Frontal cortex (tissue), 3 donors: ENCODE measurements at regions not wholly inside any gene's neighbourhood (a gene's known extent, or its start where the extent isn't known, plus 50 kb on each side); places are given as distances from the start of the nearest gene placed in this dataset.
"Not testable (repeated sequence)": the region's sequence is repeated elsewhere in the genome, so short reads cannot be mapped to it uniquely, and the experiment has no call there.

ENCODE experiments used
- DNase-seq, 2 donors: peaks; one replicate each; pipeline ENCODE4 v3.0.0; 2012; ENCODE audit warnings: low spot score in 2 of 2
- FAIRE-seq: peaks from 2 replicates; lab custom pipeline; 2012; peaks lifted over from hg19 to GRCh38; lab: Jason Lieb, UNC
- donor health status: control.
- donor health status: control.
- donor health status: control.

- no peak for FAIRE-seq
- no peak for DNase-seq
These were observed 1008.4 kb downstream of the SLC6A15 start for GRCh38 chr12:83904175-83904574.

- DNase-seq, result no peak
- no peak for FAIRE-seq
These were observed 1016.2 kb downstream of the SLC6A15 start for GRCh38 chr12:83896416-83896815.

GRCh38 chr12:83893101-83893500, 1019.5 kb downstream of the SLC6A15 start:
- no peak for FAIRE-seq
- no peak for DNase-seq

- DNase-seq (no peak), FAIRE-seq (no peak)
These were observed 1022.9 kb downstream of the SLC6A15 start for GRCh38 chr12:83889745-83890144.

GRCh38 chr12:83886479-83886878, 1026.1 kb downstream of the SLC6A15 start:
- DNase-seq (no peak), FAIRE-seq (no peak)

GRCh38 chr12:83870921-83871599, 1041.5 kb downstream of the SLC6A15 start:
- not testable (repeated sequence) for DNase-seq, FAIRE-seq

- DNase-seq (no peak), FAIRE-seq (no peak)
These were observed 1046.1 kb downstream of the SLC6A15 start for GRCh38 chr12:83866477-83866876.

- FAIRE-seq, result no peak
These were observed 1047.2 kb downstream of the SLC6A15 start for GRCh38 chr12:83865431-83865830.

GRCh38 chr12:83864054-83864453, 1048.5 kb downstream of the SLC6A15 start:
- FAIRE-seq (no peak), DNase-seq (no peak)

More at GRCh38 chr12:83865431-83865830, 1047.2 kb downstream of the SLC6A15 start:
- DNase-seq, result no peak

- DNase-seq, result no peak
- no peak for FAIRE-seq
These were observed 1053.6 kb downstream of the SLC6A15 start for GRCh38 chr12:83859021-83859420.

GRCh38 chr12:83856803-83857202, 1055.8 kb downstream of the SLC6A15 start:
- DNase-seq, result no peak
- peak; percentile 61 for FAIRE-seq

GRCh38 chr12:83850531-83850930, 1062.1 kb downstream of the SLC6A15 start:
- peak; percentile 8 for FAIRE-seq
- DNase-seq, result no peak

GRCh38 chr12:83848702-83849101, 1063.9 kb downstream of the SLC6A15 start:
- FAIRE-seq, result no peak
- DNase-seq, result no peak

GRCh38 chr12:83843541-83843940, 1069.1 kb downstream of the SLC6A15 start:
- no peak for FAIRE-seq
- DNase-seq, result no peak

GRCh38 chr12:83841620-83842019, 1071.0 kb downstream of the SLC6A15 start:
- DNase-seq (no peak), FAIRE-seq (no peak)

GRCh38 chr12:83827860-83828259, 1084.7 kb downstream of the SLC6A15 start:
- DNase-seq (no peak), FAIRE-seq (no peak)

GRCh38 chr12:83827193-83827592, 1085.4 kb downstream of the SLC6A15 start:
- FAIRE-seq (no peak), DNase-seq (no peak)

- DNase-seq, result no peak
- no peak for FAIRE-seq
These were observed 1086.5 kb downstream of the SLC6A15 start for GRCh38 chr12:83826112-83826511.

- DNase-seq, result no peak
These were observed 1089.1 kb downstream of the SLC6A15 start for GRCh38 chr12:83823386-83824045.

GRCh38 chr12:83821967-83822366, 1090.6 kb downstream of the SLC6A15 start:
- FAIRE-seq, result no peak
- no peak for DNase-seq

More at GRCh38 chr12:83823386-83824045, 1089.1 kb downstream of the SLC6A15 start:
- no peak for FAIRE-seq

GRCh38 chr12:83818881-83819280, 1093.7 kb downstream of the SLC6A15 start:
- no peak for FAIRE-seq
- DNase-seq, result no peak

- DNase-seq (no peak), FAIRE-seq (no peak)
These were observed 1094.9 kb downstream of the SLC6A15 start for GRCh38 chr12:83817730-83818129.
